HPDE6-E6E7 (cell line): ENCODE measurements at regions not wholly inside any gene's neighbourhood (a gene's known extent, or its start where the extent isn't known, plus 50 kb on each side); places are given as distances from the start of the nearest gene placed in this dataset.

Source experiments
- DNase-seq: peaks from one replicate; pipeline ENCODE4 v3.0.0; 2011; ENCODE audit warnings: missing footprints; ENCODE audit errors: extremely low spot score

GRCh38 chr14:22159099-22159498 is 429.9 kb downstream of the DAD1 start:
- peak; percentile 77 for DNase-seq

GRCh38 chr14:22158560-22158959 is 430.5 kb downstream of the DAD1 start:
- no peak for DNase-seq

GRCh38 chr14:22155571-22155970 is 433.5 kb downstream of the DAD1 start:
- peak; percentile 11 for DNase-seq

GRCh38 chr14:22152903-22153302 is 436.1 kb downstream of the DAD1 start:
- no peak for DNase-seq

GRCh38 chr14:22152161-22152870 is 436.7 kb downstream of the DAD1 start:
- no peak for DNase-seq

GRCh38 chr14:22151121-22151520 is 437.9 kb downstream of the DAD1 start:
- DNase-seq: no peak

GRCh38 chr14:22149058-22149457 is 440.0 kb downstream of the DAD1 start:
- no peak for DNase-seq

GRCh38 chr14:22147716-22148115 is 441.3 kb downstream of the DAD1 start:
- no peak for DNase-seq

- peak; percentile 43 for DNase-seq
Observed at GRCh38 chr14:22143363-22143762, 445.7 kb downstream of the DAD1 start.

- no peak for DNase-seq
Observed at GRCh38 chr14:22140633-22141032, 448.4 kb downstream of the DAD1 start.

GRCh38 chr14:22131749-22132476 is 457.1 kb downstream of the DAD1 start:
- DNase-seq: no peak

GRCh38 chr14:22124073-22124613 is 450.5 kb upstream of the OR4E1 start:
- DNase-seq: no peak

- DNase-seq: no peak
Observed at GRCh38 chr14:22122829-22123560, 449.4 kb upstream of the OR4E1 start.

- DNase-seq: peak; percentile 27
Observed at GRCh38 chr14:22122227-22122818, 448.7 kb upstream of the OR4E1 start.

GRCh38 chr14:22118899-22119477 is 445.4 kb upstream of the OR4E1 start:
- DNase-seq: no peak

GRCh38 chr14:22113401-22113800 is 439.8 kb upstream of the OR4E1 start:
- DNase-seq: no peak

- DNase-seq: no peak
Observed at GRCh38 chr14:22112004-22112403, 438.4 kb upstream of the OR4E1 start.

GRCh38 chr14:22107753-22108152 is 434.1 kb upstream of the OR4E1 start:
- no peak for DNase-seq

- no peak for DNase-seq
Observed at GRCh38 chr14:22106700-22107697, 433.4 kb upstream of the OR4E1 start.

GRCh38 chr14:22105624-22106006 is 432.0 kb upstream of the OR4E1 start:
- DNase-seq: no peak
